Mesenchymal stem cell (in vitro differentiated cells and primary cell): ENCODE measurements at regions not wholly inside any gene's neighbourhood (a gene's known extent, or its start where the extent isn't known, plus 50 kb on each side); places are given as distances from the start of the nearest gene placed in this dataset.

ENCODE experiments used
- DNase-seq: peaks from one replicate; pipeline ENCODE4 v3.0.0-alpha.2; 2013
- H2AFZ ChIP-seq: one replicate; pipeline ENCODE4 v1.6.1; 2013; ENCODE audit warnings: low read depth, mild to moderate bottlenecking, control low read depth, inconsistent platforms, low read length, moderate library complexity
- H2AK5ac ChIP-seq: 2 replicates; pipeline ENCODE4 v1.6.1; 2013; ENCODE audit warnings: low read length, moderate library complexity, mild to moderate bottlenecking, inconsistent platforms; ENCODE audit not compliant: severe bottlenecking
- H2BK120ac ChIP-seq: one replicate; pipeline ENCODE4 v1.6.1; 2013; ENCODE audit warnings: low read depth, mild to moderate bottlenecking, inconsistent platforms, low read length, moderate library complexity
- H2BK12ac ChIP-seq, 2 experiments: one replicate each; pipeline ENCODE4 v1.6.1; 2013; ENCODE audit warnings: inconsistent platforms in 2 of 2, low read length in 2 of 2, mild to moderate bottlenecking in 2 of 2, moderate library complexity in 2 of 2, control low read depth in 1 of 2
- H2BK15ac ChIP-seq: one replicate; pipeline ENCODE4 v1.6.1; 2013; ENCODE audit warnings: mild to moderate bottlenecking, low read depth, inconsistent platforms; ENCODE audit not compliant: poor library complexity, severe bottlenecking
- H2BK5ac ChIP-seq: 2 replicates; pipeline ENCODE4 v1.6.1; 2013; ENCODE audit warnings: low read depth, mild to moderate bottlenecking, low read length, control low read depth, inconsistent platforms; ENCODE audit not compliant: poor library complexity, severe bottlenecking
- H3K14ac ChIP-seq, 2 experiments: one replicate each; pipeline ENCODE4 v1.6.1; 2013; ENCODE audit warnings: inconsistent platforms in 2 of 2, low read length in 2 of 2, control low read depth in 1 of 2, mild to moderate bottlenecking in 1 of 2, moderate library complexity in 1 of 2
- H3K18ac ChIP-seq, 2 experiments: one replicate each; pipeline ENCODE4 v1.6.1; 2013; ENCODE audit warnings: inconsistent platforms in 2 of 2, low read length in 2 of 2, control low read depth in 1 of 2, low read depth in 1 of 2, mild to moderate bottlenecking in 1 of 2
- H3K23ac ChIP-seq, 2 experiments: one replicate each; pipeline ENCODE4 v1.6.1; 2013; ENCODE audit warnings: inconsistent platforms in 2 of 2, low read length in 2 of 2, mild to moderate bottlenecking in 2 of 2, moderate library complexity in 2 of 2, control low read depth in 1 of 2
- H3K27ac ChIP-seq: 2 replicates; pipeline ENCODE4 v1.5.1; 2013; ENCODE audit warnings: mild to moderate bottlenecking, moderate library complexity, low read length, control low read depth, inconsistent platforms; ENCODE audit not compliant: poor library complexity, severe bottlenecking
- H3K27me3 ChIP-seq, 2 experiments: 2 replicates each; pipeline versions ENCODE4 v1.6.1 to v1.7.0; 2013; ENCODE audit warnings: low read length in 2 of 2, mild to moderate bottlenecking in 2 of 2, moderate library complexity in 2 of 2, control low read depth in 1 of 2, inconsistent platforms in 1 of 2; ENCODE audit not compliant: control insufficient read depth in 1 of 2, insufficient read depth in 1 of 2
- H3K36me3 ChIP-seq, 2 experiments: 2 replicates each; pipeline versions ENCODE4 v1.6.1 to v1.7.0; 2013; ENCODE audit warnings: low read length in 2 of 2, control low read depth in 1 of 2, inconsistent platforms in 1 of 2, low read depth in 1 of 2, mild to moderate bottlenecking in 1 of 2; ENCODE audit not compliant: insufficient read depth in 2 of 2, control insufficient read depth in 1 of 2
- H3K4ac ChIP-seq, 2 experiments: one replicate each; pipeline ENCODE4 v1.6.1; 2013; ENCODE audit warnings: inconsistent platforms in 2 of 2, low read length in 2 of 2, mild to moderate bottlenecking in 2 of 2, moderate library complexity in 2 of 2, control low read depth in 1 of 2, low read depth in 1 of 2
- H3K4me1 ChIP-seq: 2 replicates; pipeline ENCODE4 v1.6.1; 2013; ENCODE audit warnings: low read depth, low read length, control low read depth; ENCODE audit not compliant: control insufficient read depth, insufficient read depth
- H3K4me2 ChIP-seq: 2 replicates; pipeline ENCODE4 v1.6.1; 2013; ENCODE audit warnings: low read length, mild to moderate bottlenecking, inconsistent platforms; ENCODE audit not compliant: poor library complexity, severe bottlenecking
- H3K4me3 ChIP-seq, 2 experiments: 2 replicates each; pipeline versions ENCODE4 v1.5.1 to v1.7.0; 2013; ENCODE audit warnings: low read length in 2 of 2, mild to moderate bottlenecking in 2 of 2, control low read depth in 1 of 2, low read depth in 1 of 2; ENCODE audit not compliant: insufficient read depth in 1 of 2
- H3K79me1 ChIP-seq: replicated peaks from 2 replicates; pipeline ENCODE4 v1.6.1; 2013; ENCODE audit warnings: mild to moderate bottlenecking, control low read depth, low read length, inconsistent platforms; ENCODE audit not compliant: poor library complexity, severe bottlenecking
- H3K9ac ChIP-seq: 2 replicates; pipeline ENCODE4 v1.7.0; 2013; ENCODE audit warnings: mild to moderate bottlenecking, low read length, moderate library complexity
- H3K9me3 ChIP-seq: 2 replicates; pipeline ENCODE4 v1.7.0; 2013; ENCODE audit warnings: mild to moderate bottlenecking, low read length; ENCODE audit not compliant: control insufficient read depth
- H4K8ac ChIP-seq: one replicate; pipeline ENCODE4 v1.6.1; 2013; ENCODE audit warnings: inconsistent platforms, mild to moderate bottlenecking, low read length, moderate library complexity
- H4K91ac ChIP-seq: one replicate; pipeline ENCODE4 v1.6.1; 2013; ENCODE audit warnings: mild to moderate bottlenecking, low read length, inconsistent platforms
- WGBS: methylation state at CpG from one replicate; pipeline ENCODE4 v1.1.7; 2013; ENCODE audit warnings: mixed read lengths; 5-methylcytosine and 5-hydroxymethylcytosine counted together

DNA sequence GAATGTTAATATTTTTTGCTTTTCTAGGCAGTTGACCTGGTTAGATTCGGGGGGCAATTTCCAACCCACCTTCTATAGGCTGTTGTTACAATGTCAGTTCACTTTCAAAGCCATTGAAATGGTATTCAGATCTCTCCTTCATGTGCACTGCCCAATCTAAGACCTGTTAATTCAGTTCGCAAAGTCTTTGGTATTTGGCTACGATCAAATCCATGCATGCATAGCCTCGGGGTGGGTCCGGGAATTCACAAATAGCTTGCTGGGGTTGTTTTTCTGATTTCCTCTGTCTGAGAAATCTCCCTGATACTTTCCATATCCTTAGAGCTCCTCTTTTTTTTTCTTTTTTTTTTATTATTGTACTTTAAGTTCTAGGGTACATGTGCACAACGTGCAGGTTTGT, 252.6 kb upstream of the SPAG17 start:
- DNase-seq, result no peak
- H3K4ac ChIP-seq, result no peak overlapping the region
- H3K4me3 ChIP-seq, result no peak overlapping the region
- H2BK15ac ChIP-seq, result no peak overlapping the region
- no peak overlapping the region for H2AFZ ChIP-seq
- no peak overlapping the region for H2BK12ac ChIP-seq
- H3K9ac ChIP-seq, result no peak overlapping the region
- H2AK5ac ChIP-seq, result no peak overlapping the region
- no peaks in the 10 kb centered on the region for H3K27me3 ChIP-seq
- no peak overlapping the region for H3K27ac ChIP-seq
- no peak overlapping the region for H4K8ac ChIP-seq
- H3K79me1 ChIP-seq, result no peaks in the 10 kb centered on the region
- no peak overlapping the region for H3K23ac ChIP-seq
- 83% methylated on average over 6 of the region's 6 CpGs for WGBS
- no peaks in the 10 kb centered on the region for H3K4me1 ChIP-seq
- no peak overlapping the region for H3K4me2 ChIP-seq
- H2BK120ac ChIP-seq, result no peak overlapping the region
- H3K36me3 ChIP-seq, result no peaks in the 10 kb centered on the region
- H3K9me3 ChIP-seq, result no peaks in the 10 kb centered on the region
- H2BK5ac ChIP-seq, result peak overlapping the region; percentile 44
- H3K18ac ChIP-seq, result no peak overlapping the region
- H3K14ac ChIP-seq, result no peak overlapping the region
- H4K91ac ChIP-seq, result no peak overlapping the region

DNA sequence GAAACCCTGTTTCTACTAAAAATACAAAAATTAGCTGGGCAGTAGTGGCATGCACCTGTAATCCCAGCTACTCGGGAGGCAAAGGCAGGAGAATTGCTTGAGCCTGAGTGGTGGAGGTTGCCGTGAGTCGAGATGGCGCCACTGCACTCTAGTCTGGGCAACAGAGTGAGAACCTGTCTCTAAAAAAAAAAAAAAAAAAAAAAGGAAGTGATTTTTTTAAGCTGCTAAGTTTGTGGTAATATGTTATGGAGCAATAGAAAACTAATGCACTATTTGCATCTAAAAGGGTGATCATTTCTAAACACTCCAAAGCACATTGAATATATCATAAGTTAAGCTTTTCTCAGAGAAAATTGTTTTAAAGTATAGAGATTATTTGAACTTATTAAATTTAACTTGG, 244.8 kb upstream of the SPAG17 start:
- H3K9ac ChIP-seq, result no peak overlapping the region

DNA sequence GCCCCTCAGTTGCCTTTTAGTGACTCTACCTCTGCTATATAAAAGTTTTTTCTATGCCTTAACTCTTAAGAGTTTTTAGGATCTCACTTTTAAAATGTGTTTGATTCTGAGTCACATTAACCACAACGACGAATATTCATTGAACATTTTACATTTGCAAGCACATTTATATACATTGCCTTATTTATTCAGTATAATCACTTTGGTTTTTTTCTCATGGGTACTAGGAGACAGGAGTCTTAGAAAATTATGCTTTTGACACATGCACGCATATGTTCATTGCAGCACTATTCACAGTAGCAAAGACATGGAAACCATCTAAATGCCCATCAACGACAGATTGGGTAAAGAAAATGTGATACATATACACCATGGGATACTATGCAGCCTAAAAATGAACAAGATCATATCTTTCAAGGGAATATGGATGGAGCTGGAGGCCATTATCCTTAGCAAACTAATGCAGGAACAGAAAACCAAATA, 236.9 kb upstream of the SPAG17 start:
- no CpG with 5 or more reads among the region's 4 CpGs for WGBS

More for the DNA sequence above, 244.8 kb upstream of the SPAG17 start:
- H3K14ac ChIP-seq, result no peak overlapping the region
- H3K4me2 ChIP-seq, result no peak overlapping the region
- 77% methylated on average over 4 of the region's 4 CpGs for WGBS
- no peak overlapping the region for H3K4me3 ChIP-seq
- H3K4me1 ChIP-seq, result no peaks in the 10 kb centered on the region
- no peak overlapping the region for H3K18ac ChIP-seq
- H3K23ac ChIP-seq, result no peak overlapping the region
- no peaks in the 10 kb centered on the region for H3K9me3 ChIP-seq
- H2BK12ac ChIP-seq, result no peak overlapping the region
- no peaks in the 10 kb centered on the region for H3K79me1 ChIP-seq
- H3K27me3 ChIP-seq, result no peaks in the 10 kb centered on the region
- H4K91ac ChIP-seq, result no peak overlapping the region
- H2AFZ ChIP-seq, result no peak overlapping the region
- H2BK15ac ChIP-seq, result no peak overlapping the region
- H2BK5ac ChIP-seq, result no peak overlapping the region
- no peak overlapping the region for H2AK5ac ChIP-seq
- no peak overlapping the region for H3K27ac ChIP-seq
- no peaks in the 10 kb centered on the region for H3K36me3 ChIP-seq
- no peak overlapping the region for H3K4ac ChIP-seq
- DNase-seq, result no peak
- H2BK120ac ChIP-seq, result no peak overlapping the region
- no peak overlapping the region for H4K8ac ChIP-seq

DNA sequence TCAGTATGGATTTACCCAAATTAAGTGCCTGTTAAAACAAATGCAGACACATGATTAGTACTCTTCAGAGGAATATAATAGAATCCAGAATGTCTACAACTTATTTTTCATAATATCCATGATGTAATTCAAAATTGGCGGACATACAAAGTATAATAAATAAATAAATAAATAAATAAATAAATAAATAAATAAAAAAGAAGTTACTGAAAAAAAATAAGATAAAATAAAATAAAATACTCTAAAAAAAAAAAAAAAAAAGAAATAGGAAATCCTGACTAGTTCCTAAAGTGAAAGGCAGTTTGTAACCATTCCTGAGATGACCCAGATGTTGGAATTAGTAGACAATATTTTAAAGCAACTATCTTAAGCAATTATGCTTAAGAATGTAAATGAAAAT, 219.0 kb upstream of the SPAG17 start:
- Histone ChIP-seq H2AK5ac (no peak overlapping the region), H3K79me1 (no peaks in the 10 kb centered on the region), H3K9ac (no peak overlapping the region), H2AFZ (no peak overlapping the region), H3K14ac (no peak overlapping the region), H4K8ac (no peak overlapping the region), H3K27me3 (no peaks in the 10 kb centered on the region), H3K27ac (no peak overlapping the region), H3K9me3 (no peaks in the 10 kb centered on the region), H2BK15ac (no peak overlapping the region), H3K4ac (no peak overlapping the region), H3K18ac (no peak overlapping the region), H3K36me3 (no peaks in the 10 kb centered on the region), H3K4me2 (no peak overlapping the region), H3K4me3 (no peak overlapping the region), H2BK120ac (no peak overlapping the region), H3K23ac (no peak overlapping the region), H2BK5ac (no peak overlapping the region), H2BK12ac (no peak overlapping the region), H3K4me1 (no peaks in the 10 kb centered on the region), H4K91ac (no peak overlapping the region)
- WGBS, result no CpG with 5 or more reads among the region's 1 CpG
- no peak for DNase-seq

More for the DNA sequence above, 236.9 kb upstream of the SPAG17 start:
- Histone ChIP-seq H2BK15ac (no peak overlapping the region), H3K27me3 (no peaks in the 10 kb centered on the region), H2BK5ac (no peak overlapping the region), H3K4ac (no peak overlapping the region), H3K27ac (no peak overlapping the region), H3K79me1 (no peaks in the 10 kb centered on the region), H3K9me3 (no peaks in the 10 kb centered on the region), H3K4me2 (no peak overlapping the region), H3K18ac (no peak overlapping the region), H2BK12ac (no peak overlapping the region), H4K8ac (no peak overlapping the region), H4K91ac (no peak overlapping the region), H3K23ac (no peak overlapping the region), H3K9ac (no peak overlapping the region), H3K36me3 (no peaks in the 10 kb centered on the region), H2BK120ac (no peak overlapping the region), H3K14ac (no peak overlapping the region), H3K4me1 (no peaks in the 10 kb centered on the region), H2AFZ (no peak overlapping the region), H2AK5ac (no peak overlapping the region), H3K4me3 (no peak overlapping the region)
- DNase-seq, result no peak
